Fibroblast of skin of scalp (primary cell): ENCODE measurements at regions not wholly inside any gene's neighbourhood (a gene's known extent, or its start where the extent isn't known, plus 50 kb on each side); places are given as distances from the start of the nearest gene placed in this dataset.

ENCODE experiments used
- DNase-seq: peaks from one replicate; pipeline ENCODE4 v3.0.0-alpha.2; 2013

DNA sequence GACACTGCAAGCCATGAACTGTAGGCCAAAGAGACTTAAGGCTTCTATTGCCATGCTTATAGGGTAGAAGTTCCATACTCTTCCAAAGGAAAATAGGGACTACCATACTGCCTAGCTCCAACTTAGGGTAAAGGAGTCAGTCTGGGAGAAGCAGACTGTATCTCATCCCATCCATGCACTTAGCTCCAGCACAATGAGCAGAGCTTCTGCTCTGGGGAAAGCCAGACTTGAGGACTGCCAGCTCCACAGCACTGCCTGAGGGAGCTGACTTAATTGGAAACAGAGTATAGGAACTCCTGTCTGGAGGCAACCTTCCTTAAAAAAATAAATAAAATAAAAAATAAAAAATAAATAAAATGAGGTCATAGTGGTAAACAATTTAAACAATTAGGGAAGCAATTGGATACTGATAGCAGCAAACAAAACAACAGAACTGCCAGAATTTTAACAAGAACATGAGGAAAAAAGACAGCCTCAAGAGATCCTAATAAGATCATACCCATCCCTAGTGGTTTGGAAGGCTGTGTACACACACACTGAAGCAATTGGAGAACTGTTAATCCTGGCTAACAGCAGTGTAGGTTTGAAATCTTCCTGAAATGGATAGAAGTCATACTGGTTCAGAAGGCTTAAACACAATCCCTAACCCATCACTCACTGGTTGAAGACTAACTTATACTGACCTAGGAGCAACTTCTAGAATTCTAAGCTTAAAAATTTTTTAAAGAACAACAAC lies 550.1 kb downstream of the TBC1D4 start:
- peak; percentile 10 for DNase-seq

DNA sequence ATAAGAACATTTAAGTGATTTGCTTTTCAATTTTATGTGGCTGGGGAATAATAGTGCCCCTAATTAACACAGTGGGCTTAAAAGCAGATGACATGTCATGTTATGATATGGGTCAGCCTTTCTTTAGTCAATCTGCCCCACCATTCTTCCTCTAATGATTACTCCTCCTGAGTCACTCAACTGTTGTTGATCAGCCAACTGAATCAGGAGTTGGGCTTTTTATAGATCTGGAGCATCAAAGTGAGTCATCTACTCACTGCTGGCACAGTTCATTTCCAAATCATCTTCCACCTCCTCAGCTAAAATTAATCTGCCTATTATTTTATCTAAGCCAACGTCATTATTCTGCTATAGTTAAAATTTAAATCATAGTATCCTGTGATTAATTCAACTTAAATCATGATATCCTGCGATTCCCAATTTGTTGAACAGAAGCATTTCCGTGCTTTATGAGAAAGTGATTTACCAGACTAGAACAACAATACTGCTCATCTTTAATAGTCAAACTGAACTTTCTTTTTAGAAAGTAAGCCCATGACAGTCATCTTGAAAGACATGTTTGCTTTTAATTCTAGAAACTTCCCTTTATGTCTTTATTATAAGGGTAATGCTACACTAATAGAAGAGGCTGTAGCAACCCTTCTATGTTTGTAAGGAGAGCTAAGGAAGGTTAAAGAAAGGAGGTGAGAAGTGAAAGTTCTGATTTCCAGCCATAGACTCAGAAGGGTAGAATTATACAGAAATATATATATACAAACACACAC lies 551.4 kb downstream of the TBC1D4 start:
- DNase-seq: peak; percentile 62

DNA sequence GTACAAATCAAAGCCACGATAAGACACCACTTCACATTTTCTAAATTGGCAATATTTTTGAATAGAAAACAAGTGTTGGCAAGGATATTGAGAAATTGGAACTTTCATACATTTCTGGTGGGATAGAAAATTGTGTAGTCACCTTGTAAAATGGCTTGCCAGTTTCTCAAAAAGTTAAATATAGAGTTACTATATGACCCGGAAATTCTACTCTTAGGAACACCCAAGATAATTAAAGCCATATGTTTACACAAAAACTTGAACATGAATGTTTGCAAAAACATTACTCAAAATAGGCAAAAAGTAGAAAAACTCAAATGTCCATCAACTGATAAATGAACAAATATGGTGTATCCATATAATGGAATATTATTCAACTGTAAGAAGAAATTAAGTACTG lies 552.5 kb downstream of the TBC1D4 start:
- peak; percentile 29 for DNase-seq

DNA sequence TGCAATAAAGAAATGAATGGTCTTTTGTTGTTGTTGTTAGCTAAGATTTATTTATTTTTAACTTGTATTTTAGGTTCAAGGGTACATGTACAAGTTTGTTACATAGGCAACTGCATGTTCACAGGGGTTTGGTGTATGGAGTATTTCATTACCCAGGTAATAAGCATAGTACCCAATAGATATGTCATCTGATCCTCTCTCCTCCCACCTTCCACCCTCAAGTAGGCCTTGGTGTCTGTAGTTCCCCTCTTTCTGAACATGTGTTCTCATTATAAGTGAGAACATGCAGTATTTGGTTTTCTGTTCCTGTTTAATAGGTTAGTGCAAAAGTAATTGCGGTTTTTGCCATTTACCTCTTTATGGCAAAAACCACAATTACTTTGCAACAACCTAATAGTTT lies 554.1 kb downstream of the TBC1D4 start:
- DNase-seq: no peak

DNA sequence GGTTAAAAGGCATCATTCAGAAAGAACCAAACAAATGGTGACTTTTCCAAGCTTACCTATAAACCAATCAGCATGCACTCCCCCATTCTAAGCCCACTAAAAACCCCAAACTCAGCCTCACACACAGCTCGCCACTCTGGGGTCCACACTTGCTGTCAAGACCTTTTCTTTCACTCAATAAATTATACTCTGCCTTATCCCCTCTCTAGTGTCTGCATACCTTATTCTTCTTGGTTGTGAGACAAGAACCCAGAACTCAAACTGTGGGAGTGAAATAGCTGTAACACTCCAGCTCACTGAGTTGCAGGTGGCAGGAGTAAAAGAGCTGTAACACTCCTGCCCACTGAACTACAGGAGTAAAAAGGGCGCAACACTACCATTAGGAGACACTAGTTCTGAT lies 559.0 kb downstream of the TBC1D4 start:
- no peak for DNase-seq

DNA sequence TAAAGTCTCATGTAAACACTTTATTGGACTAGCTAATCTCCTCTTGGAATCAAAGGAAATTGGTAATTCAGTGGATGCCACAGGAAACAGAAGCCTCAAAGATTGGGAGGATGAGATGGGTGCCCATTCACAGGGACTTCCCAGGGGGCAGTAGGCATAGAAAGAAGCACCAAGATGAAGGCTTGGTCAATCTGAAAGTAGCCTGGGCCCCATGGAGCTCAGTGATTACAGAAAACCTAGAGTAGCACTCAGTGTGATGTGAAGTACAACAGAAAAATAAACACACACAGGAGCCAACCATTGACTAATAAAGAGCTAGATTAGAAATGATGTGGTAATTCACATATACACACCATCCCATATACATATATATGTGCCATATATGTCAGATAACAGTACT lies 560.6 kb downstream of the TBC1D4 start:
- no peak for DNase-seq

DNA sequence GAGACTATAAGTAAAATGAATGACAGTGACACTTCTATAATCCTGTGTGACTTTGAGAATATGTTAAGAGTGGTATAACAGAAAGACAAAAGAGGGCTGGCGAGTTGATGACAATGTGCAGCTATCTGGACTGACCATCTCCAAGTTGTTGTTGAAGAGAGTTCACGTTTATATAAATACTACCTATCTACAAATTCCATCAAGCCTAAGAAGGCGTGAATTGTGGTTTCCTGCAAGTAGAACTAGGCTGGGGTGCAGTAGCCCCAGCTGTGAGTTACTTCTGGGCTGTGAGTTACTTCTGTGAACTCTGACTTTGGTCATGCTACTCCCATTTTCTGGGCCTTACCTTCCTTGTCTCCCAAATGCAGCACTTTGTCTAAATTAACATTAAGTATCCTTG lies 561.0 kb downstream of the TBC1D4 start:
- no peak for DNase-seq

DNA sequence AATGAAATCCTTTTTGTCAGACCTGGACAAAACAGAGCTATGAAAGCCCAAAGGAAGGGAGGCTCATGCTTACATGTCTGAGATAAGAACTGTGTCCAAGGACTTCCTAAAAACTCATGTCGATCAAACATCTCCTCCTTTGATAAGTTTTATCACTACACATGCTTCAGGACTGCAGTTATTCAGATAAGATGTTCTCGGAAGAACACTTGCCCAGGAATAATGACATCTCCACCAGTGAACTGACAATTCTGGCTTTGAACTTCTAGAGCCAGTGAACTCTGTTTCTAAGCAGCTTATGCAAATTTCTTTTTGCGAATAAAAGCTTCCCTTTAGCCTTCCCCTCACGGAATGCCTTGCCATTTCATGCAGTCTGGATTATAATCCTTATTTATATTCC lies 561.6 kb downstream of the TBC1D4 start:
- DNase-seq: no peak

DNA sequence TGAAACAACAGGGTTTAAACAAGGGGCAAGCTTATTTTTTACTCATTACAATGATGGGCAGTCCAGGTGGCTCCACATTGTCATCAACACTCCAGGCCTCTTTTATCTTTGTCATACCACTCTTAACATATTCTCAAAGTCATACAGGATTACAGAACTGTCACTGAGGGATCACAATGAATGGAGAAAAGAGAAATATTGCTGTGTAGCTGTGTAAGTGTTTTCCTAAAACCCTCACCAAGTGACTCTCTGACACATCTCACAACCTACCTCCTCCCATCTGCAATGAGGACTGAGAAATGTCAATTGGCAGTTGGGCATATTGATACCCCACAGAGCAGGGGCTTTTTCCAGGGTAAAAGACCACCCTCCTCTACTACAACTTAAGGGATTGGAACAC lies 562.1 kb downstream of the TBC1D4 start:
- no peak for DNase-seq

DNA sequence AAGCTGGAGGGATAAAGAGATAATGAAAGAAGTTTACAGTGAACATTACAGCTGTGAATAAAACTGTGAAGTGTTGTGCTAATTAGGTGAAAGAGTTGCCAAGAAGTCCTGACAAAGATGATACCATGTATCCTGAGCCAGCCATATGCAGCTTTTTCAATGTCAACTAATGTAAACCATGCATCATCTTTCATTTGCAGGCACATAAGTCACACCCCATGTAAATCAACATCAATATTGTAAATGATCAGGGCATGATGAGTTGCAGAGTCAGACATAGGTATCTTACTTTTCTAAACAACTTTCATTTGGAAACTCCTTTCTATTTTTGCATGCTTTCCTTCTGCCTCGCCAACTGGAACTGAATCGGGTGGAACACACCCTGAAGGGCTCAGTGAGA lies 569.1 kb downstream of the TBC1D4 start:
- no peak for DNase-seq

DNA sequence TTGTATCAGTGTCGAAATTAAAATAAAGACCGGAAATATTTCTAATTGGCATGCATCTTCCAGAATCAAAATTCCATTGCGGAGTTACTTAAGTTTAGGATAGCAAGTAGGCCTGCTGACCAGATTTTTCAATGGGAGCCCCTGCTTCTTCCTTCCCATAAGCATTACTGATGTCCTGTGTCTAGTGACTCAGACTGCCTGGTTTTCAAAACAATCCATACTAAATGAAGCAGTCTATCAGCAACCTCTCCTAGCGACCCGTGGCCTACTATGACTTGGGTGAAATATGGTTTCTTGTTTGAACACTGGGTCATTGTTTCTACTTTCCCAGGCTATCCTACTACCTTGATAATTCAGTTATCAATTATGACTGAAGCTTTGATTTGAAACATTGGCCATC lies 571.6 kb downstream of the TBC1D4 start:
- no peak for DNase-seq

DNA sequence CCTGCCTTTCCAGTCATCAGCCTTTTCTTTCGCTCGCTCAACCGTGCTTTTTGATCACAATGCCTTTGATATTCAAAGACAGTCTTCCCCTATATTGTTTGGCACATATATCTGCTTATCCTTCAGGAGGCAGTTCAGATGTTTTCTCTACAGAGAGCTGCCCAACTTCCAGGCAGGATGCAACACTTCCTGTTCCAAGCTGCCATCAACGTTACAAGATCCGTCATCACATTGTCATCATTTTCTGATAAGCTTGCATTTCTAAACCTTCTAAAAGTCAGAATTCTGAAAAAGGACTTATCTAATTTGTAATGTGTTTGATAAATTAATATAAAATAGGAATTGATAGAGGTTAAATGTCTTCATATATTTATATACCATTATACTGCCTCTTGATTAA lies 574.2 kb downstream of the TBC1D4 start:
- no peak for DNase-seq

DNA sequence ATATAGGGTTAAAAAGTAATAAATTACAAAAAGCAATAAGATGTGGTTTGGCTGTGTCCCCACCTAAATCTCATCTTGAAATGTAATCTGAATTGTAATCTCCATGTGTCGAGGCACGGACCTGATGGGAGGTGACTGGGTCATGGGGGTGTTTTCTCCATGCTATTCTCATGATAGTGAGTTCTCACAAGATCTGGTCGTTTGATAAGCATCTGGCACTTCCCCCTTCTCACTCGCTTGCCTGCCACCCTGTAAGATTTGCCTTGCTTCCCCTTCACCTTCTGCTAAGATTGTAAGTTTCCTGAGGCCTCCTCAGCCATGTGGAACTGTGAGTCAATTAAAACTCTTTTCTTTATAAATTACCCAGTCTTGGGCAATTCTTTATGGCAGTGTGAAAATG lies 577.4 kb downstream of the TBC1D4 start:
- no peak for DNase-seq

DNA sequence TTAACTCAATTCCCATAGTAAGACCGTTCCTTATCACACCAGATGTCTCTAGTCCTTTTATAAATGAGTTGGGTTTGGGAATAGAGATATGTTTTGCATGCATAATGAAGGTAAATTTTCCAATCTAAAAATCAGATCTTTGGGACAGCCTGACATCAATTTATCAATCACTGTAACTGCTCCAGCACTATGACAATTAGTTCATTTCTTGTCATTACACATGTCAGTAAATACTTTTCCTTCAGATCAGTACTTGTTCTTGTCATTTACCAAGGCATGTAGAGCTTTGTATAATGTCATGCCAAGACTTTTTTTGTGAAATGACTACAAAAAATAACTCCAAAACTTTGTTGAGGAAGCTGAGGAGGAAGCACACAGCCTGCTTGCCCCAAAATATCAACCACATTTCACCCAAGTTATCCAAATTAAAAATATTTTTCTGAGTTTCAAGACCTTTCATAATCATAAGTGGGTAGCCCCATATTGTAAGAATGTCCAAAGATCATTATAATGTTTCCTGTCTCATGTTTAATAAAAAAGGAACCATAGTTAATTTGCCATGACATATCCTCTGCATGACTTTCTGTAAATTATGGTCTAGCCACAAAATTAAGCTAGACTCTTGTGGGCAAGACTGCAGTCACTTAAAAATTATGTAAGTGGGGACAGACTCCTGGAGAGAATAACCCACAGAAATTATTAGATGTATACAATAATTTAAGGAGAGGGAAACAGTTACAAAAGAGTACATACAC lies 586.8 kb downstream of the TBC1D4 start:
- DNase-seq: peak; percentile 35

DNA sequence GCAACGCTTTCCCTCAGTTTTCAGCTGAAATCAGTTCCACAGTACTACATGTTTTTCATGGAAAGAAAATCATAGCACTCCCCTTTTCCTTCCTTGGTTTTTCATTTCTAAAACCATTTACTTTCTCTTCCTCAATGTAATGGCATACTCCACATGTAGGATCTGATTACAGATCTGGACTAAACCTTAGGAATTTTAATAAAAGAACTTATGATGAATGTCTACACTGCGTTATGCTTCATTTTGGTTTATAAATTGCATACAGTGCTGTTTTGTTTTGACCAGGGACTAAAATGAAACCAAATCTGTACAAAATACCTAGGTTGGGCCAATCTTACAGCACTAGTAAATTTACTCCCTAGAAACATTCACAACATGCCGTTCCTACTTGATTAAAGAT lies 589.9 kb downstream of the TBC1D4 start:
- DNase-seq: no peak

DNA sequence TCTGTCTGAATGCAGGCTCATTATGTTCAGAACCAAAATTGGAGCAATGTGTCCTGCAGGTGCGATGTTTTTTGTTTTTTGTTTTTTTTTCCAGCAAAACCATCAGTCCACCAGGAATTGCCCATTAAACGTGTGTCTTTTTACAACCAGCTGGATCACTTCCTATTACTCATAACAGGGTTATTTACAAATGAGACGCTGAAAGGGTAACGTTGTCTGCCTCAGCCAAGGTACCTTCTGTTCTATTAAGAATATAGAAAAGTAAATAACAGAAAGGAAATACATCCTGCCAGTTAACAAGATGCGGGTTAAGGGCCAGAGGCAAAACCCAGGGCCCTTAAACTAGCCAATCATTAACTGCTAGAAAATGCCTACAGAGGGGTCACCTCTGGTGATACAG lies 590.4 kb downstream of the TBC1D4 start:
- no peak for DNase-seq

DNA sequence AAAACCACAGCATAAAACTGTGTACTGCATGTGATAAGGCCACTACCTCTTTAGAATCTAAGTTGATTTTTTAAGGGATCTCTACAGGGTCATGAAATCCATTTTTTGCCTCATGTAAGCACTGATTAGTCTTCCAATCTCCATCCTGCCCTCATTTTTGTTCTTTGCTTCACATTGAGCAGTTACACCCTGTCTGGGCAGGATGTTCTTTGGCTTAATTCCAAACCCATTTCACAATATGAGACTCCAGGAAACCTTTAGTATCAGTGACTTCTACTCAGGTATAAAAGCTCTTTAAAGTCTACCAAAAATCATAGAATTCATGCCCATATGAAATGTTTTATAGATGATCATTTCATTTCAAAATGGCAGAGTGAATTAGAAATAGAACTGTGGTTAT lies 592.6 kb downstream of the TBC1D4 start:
- no peak for DNase-seq

DNA sequence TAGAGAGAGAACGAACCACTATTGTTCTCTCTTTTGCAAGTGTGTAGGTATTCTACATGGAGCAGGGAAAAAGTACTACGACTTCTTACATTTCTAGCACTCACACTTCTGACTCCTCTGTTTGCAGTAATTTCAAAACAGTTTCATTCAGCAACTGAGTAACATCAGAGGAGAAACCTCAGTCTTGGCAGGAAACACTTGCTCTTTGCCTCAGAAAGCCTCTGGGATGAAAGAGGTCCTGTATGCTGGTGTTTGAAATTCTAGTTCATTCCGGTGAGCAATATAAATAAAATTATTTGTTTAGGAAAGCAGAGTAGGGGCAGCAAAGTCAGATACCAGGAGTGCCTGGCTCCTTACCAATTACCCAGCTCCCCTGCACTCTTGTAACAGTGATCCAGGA lies 595.5 kb downstream of the TBC1D4 start:
- DNase-seq: no peak

DNA sequence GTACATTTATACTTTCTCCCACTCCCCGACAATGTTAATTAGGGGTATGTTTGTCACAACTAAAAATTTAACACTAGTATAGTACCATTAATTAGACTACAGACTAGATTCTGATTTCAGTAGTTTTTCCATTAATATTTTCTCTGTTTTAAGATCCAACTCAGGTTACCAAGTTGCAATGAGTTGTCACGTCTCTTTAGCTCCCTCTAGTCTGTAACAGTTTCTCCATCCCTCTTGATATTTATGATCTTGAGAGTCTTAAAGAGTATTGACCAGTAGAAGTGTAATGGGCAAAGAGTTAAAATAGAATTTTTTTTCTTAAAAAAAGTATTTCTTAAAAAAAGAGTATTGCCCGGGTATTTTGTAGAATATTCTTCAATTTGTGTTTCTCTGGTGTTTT lies 598.1 kb downstream of the TBC1D4 start:
- no peak for DNase-seq

DNA sequence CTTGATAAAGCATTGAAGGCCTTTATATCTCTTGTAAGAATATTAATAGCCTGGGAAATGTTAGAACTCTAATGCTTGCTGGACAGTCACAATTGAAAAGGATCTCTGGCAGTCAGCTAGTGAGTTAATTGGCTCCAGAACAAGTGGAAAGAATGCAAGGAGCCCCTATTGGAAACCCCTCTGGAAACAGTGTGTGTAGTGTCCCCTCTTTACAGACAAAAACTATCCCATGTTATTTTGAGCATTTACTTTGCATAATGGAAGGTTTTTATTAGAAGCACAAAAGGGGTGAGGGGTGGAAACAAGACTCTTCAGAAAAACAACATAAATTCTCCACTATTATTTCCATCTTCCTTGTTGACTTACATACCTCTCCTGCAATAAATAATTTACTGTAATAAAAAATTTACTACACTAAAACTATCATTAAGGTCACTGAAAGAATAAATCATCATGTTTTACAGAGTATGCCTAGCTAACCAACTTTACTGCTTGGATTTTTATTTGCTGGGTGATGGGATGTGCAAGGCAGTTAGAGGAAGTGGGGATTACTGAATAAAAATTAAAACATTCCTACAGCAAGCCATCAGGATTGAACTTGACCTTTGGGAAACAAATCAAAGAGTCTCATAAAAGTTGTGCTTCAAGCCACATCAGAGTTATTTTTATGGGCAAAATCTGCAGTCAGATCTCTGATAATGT lies 610.4 kb downstream of the TBC1D4 start:
- DNase-seq: no peak

DNA sequence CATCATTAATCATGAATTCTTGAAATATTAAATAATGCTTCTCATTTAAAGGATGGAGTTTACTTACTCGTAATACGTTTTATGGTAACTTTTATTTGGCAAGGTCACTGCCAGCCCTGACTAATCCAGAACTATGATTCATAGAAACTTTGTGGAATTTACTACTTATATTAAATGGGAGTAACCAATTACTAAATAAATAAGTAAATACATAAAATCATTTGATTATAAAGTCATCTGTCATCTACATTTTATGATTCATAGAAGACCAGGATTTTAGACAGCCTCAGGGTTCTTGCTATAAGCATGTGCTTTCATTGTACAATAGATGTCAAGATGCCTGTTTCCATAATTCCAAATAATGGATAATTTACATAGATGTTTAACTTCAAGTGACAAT lies 611.1 kb downstream of the TBC1D4 start:
- peak; percentile 25 for DNase-seq

DNA sequence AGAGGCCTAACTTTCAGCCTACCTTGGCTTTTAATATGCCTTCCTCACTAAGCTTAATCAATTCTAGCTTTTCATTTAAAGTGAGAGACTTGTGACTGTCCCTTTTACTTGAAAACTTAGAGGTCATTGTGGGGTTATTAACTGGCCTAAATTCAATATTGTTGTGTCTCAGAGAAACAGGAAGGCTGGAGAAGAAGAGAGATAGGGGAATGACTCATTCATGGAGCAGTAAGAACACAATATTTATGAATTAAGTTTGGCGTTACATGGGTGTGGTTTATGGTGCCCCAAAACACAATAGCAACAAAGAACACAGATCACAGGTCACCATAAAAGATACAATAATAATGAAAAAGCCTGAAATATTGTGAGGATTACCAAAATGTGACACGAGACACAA lies 612.1 kb downstream of the TBC1D4 start:
- no peak for DNase-seq

DNA sequence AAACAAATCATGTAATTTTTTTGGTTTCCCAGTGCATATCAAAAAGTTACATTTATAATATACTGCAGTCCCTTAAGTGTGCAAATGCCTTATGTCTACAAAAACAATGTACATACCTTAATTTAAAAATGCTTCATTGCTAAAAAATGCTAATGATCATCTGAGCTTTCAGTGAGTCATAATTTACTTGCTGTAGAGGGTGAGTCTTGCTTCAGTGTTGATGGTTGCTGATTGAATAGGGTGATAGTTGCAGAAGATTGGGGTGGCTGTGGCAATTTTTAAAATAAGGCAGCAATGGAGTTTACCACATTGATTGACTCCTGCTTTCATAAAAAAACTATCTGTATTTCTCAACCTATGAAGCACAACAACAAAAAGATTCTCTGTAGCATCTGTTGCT lies 613.9 kb downstream of the TBC1D4 start:
- DNase-seq: peak; percentile 34
